Bronchial epithelial cell (primary cell): ENCODE measurements at regions not wholly inside any gene's neighbourhood (a gene's known extent, or its start where the extent isn't known, plus 50 kb on each side); places are given as distances from the start of the nearest gene placed in this dataset.
"Not testable (repeated sequence)": the region's sequence is repeated elsewhere in the genome, so short reads cannot be mapped to it uniquely, and the experiment has no call there.

Experiments used
- DNase-seq: peaks from one replicate; pipeline ENCODE4 v3.0.0-alpha.2; 2010; ENCODE audit warnings: low read depth
- FAIRE-seq: peaks from 2 replicates; lab custom pipeline; 2011; peaks lifted over from hg19 to GRCh38; lab: Jason Lieb, UNC
- H3K27me3 ChIP-seq: 2 replicates; pipeline ENCODE4 v1.5.1; 2011; ENCODE audit warnings: low read length; ENCODE audit not compliant: control insufficient read depth, insufficient read depth
- H3K36me3 ChIP-seq: 2 replicates; pipeline ENCODE4 v1.5.1; 2011; ENCODE audit warnings: low read length; ENCODE audit not compliant: control insufficient read depth, insufficient read depth
- H3K4me3 ChIP-seq: 2 replicates; pipeline ENCODE4 v1.5.1; 2011; ENCODE audit warnings: mild to moderate bottlenecking, low read depth, low read length, control low read depth
- TF ChIP-seq, protein P1 (sequence below): IDR thresholded peaks from 2 replicates; pipeline ENCODE4 v1.5.1; 2011; ENCODE audit warnings: mild to moderate bottlenecking, moderate library complexity, low read length, control low read depth, inconsistent platforms; ENCODE audit not compliant: insufficient read depth, severe bottlenecking

GRCh38 chr4:29104694-29105093, 1615.5 kb upstream of the PCDH7 start:
- FAIRE-seq (no peak), DNase-seq (no peak)
- Histone ChIP-seq H3K36me3 (no peaks in the 10 kb centered on the region), H3K4me3 (no peak overlapping the region), H3K27me3 (no peaks in the 10 kb centered on the region)
- TF ChIP-seq, protein P1, sequence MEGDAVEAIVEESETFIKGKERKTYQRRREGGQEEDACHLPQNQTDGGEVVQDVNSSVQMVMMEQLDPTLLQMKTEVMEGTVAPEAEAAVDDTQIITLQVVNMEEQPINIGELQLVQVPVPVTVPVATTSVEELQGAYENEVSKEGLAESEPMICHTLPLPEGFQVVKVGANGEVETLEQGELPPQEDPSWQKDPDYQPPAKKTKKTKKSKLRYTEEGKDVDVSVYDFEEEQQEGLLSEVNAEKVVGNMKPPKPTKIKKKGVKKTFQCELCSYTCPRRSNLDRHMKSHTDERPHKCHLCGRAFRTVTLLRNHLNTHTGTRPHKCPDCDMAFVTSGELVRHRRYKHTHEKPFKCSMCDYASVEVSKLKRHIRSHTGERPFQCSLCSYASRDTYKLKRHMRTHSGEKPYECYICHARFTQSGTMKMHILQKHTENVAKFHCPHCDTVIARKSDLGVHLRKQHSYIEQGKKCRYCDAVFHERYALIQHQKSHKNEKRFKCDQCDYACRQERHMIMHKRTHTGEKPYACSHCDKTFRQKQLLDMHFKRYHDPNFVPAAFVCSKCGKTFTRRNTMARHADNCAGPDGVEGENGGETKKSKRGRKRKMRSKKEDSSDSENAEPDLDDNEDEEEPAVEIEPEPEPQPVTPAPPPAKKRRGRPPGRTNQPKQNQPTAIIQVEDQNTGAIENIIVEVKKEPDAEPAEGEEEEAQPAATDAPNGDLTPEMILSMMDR: no peak

- no peak for FAIRE-seq
These were observed 1606.2 kb upstream of the PCDH7 start for GRCh38 chr4:29113960-29114359.

GRCh38 chr4:29117231-29117722, 1602.9 kb upstream of the PCDH7 start:
- H3K4me3 ChIP-seq, H3K36me3 ChIP-seq, FAIRE-seq, DNase-seq, H3K27me3 ChIP-seq: not testable (repeated sequence)

More at GRCh38 chr4:29113960-29114359, 1606.2 kb upstream of the PCDH7 start:
- Histone ChIP-seq H3K36me3 (no peaks in the 10 kb centered on the region), H3K4me3 (no peak overlapping the region), H3K27me3 (no peaks in the 10 kb centered on the region)
- no peak for DNase-seq
- TF ChIP-seq, protein P1: no peak

- DNase-seq (no peak), FAIRE-seq (no peak)
- no peaks in the 10 kb centered on the region for H3K27me3 ChIP-seq
- TF ChIP-seq, protein P1: no peak
- no peak overlapping the region for H3K4me3 ChIP-seq
- no peaks in the 10 kb centered on the region for H3K36me3 ChIP-seq
These were observed 1598.6 kb upstream of the PCDH7 start for GRCh38 chr4:29121586-29121985.

GRCh38 chr4:29128810-29129209, 1591.4 kb upstream of the PCDH7 start:
- no peak overlapping the region for H3K4me3 ChIP-seq
- H3K36me3 ChIP-seq: no peaks in the 10 kb centered on the region
- TF ChIP-seq, protein P1: no peak
- H3K27me3 ChIP-seq: no peaks in the 10 kb centered on the region
- DNase-seq (no peak), FAIRE-seq (no peak)

DNA sequence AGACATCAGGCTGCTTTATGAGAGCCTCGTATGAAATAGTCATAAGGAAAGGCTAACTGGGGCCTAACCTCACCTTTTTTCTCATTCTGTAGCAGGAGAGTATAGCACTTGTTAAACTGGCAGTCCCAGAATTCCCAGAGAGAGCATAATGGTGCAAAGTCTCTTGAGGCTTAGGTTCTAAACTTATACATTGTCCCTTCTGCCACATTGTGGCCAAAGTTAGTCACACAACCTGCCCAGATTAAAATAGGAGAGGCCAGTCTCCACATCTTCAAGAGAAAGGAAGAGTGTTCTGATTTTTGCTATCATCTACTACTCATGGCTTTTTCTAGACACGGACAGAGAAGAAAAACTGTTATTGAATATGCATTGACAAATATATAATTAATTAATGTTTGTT, 1588.9 kb upstream of the PCDH7 start:
- no peak for FAIRE-seq
- Histone ChIP-seq H3K36me3 (no peaks in the 10 kb centered on the region), H3K4me3 (no peak overlapping the region), H3K27me3 (no peaks in the 10 kb centered on the region)
- TF ChIP-seq, protein P1: no peak
- no peak for DNase-seq
